Stimulated activated naive CD8-positive, alpha-beta T cell treated with anti-CD3 and anti-CD28 coated beads, Interleukin-15, Interleukin-2, amounts not matched to agents 100 U/mL and 50 U/mL, for 24 hours (primary cell): ENCODE measurements at regions not wholly inside any gene's neighbourhood (a gene's known extent, or its start where the extent isn't known, plus 50 kb on each side); places are given as distances from the start of the nearest gene placed in this dataset.
"Not testable (repeated sequence)": the region's sequence is repeated elsewhere in the genome, so short reads cannot be mapped to it uniquely, and the experiment has no call there.

Source experiments
- ATAC-seq: fragments of 150-1000 bp; cut with Tn5 transposase; one replicate; pipeline ENCODE4 v1.10.0; 2021
- DNase-seq: peaks from one replicate; pipeline ENCODE4 v3.0.0; 2021

DNA sequence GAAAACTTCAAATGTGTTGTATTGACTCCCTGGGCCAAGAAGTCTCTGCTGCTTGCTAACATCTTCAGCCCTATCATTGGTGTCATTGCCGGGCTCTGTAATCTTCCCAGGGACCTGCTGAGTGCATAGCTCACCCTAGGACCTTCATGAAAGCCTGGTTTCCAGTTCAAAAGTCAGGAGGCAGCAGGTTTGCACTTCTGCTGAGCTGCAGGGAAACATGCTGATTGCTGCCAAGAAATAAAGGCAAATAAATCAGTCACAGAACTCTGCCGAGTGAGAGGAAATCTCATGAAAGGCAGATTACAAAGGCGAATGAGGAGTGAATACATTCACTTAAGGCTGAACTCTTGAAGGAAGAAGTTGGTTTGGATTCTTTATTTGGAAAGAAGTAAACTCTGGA is 1947.6 kb upstream of the CELF4 start:
- no peak for ATAC-seq
- no peak for DNase-seq

DNA sequence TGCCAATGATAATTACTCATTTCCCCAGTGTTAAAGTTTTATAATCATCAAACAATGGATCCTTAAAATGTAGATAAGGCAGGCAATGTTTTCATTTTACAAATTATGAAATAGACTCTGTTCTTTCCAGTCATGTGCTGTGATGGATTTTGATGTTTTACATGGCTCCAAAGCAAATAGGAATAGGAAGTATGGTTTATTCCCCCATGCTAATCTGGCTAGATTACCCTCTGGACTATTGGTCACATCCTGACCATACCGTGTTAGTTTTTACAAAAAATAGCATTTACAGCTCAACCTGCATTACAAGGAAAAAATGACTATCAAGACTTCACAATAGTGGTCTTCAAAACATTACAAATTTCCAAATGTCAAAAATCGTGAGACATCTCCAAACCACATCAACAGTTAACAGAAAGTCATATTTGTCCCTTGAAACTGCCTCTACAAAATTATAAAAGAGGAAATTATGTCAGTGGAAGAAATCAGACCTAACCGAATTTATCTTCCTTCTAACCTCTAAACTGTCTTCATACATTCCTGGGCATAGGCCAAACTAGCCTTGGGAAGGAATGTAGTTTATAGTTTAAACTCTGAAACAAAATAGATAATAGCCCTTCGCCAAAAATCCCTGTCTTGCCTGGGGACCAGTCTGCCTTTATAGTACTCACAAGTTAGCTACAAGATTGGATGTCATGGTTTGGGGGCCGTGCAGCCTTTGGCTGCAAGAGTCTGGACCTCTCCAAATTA is 1941.2 kb upstream of the CELF4 start:
- DNase-seq (no peak), ATAC-seq (no peak)

DNA sequence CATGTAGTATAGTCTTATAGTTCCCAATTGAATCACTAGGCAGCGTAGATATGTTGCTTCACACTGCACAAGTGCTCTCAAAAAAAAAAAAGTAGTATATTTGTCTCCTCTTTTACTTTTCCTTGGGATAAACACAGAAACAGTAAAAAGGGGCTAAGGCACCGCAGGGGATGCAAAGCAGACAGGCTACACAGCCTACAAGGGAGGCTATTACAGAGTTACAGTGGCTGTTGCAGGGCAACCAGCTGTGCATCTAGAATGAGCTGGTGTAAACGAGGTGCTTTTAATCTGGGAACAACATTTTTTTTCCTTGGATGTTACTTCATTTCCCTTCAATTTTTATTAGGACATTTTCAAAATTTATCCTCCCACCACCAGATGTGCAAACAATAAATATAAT is 1934.7 kb upstream of the CELF4 start:
- no peak for ATAC-seq
- DNase-seq: no peak

DNA sequence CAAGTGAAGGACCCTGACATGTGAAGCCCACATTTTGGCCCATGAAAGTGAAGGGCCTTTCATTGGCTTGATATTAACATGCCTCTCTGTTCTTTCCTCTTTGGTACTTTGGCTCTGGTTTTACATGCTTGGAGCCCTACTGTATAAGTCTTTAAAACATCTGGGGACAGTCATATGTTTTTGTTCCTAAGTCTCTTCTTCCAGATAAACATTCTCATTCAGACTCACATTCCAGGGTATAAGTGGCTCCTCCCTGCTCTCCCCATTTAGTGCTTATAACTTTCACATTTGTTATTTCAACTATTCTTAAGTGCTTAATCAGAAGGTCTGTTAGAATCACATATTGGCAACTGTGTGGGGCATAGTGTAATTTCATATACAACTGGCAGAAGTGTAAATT is 1932.2 kb upstream of the CELF4 start:
- DNase-seq (no peak), ATAC-seq (no peak)

DNA sequence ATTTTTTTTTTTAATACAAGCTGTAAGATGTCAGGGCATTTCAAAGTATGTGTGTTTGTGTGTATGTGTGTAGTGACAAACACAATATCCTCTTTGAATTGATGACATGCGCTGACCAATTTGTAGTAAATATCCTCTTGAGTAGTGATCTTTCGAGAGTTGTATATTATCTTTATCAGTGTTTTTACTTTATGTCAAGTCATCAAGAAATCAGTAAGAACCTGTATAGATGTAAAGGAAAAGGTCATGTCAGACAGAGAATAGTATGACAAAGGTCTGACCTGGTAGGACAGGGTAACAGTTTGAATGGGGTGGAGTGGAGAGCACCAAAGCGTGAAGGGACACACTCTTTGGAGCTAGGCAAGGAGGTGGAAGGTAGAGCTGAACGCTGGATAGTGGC is 1931.4 kb upstream of the CELF4 start:
- no peak for DNase-seq
- ATAC-seq: no peak

DNA sequence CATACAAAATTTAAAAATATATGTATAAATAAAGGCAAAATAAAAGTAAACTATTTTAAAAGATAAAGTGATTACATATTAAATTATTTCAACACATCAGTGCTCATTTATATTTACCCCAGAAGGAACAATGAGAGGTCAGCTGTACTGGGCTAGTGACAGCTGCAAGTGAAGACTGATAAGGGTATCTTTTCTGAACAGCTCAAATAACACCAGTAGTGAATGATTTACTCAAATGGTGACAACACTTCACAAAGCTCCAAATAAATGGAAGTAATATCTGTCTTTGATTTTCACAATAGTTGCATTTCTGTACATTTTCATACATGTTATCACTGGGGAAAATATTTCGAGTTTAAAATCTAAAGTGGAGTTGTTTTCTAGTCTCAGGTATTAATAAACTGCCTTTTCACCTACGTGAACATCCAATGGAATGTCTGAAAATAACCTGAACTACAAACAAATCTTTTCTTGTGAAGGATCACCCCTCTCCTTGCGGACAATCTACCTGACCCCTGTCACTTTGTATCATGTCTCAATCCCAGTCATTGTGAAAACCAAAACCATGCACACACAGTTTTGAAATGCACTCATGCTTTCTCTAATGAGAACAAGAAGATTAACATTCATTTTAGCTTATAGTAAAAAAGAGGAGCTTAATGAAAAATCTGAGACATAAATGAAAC is 1928.8 kb upstream of the CELF4 start:
- ATAC-seq (no peak), DNase-seq (no peak)

DNA sequence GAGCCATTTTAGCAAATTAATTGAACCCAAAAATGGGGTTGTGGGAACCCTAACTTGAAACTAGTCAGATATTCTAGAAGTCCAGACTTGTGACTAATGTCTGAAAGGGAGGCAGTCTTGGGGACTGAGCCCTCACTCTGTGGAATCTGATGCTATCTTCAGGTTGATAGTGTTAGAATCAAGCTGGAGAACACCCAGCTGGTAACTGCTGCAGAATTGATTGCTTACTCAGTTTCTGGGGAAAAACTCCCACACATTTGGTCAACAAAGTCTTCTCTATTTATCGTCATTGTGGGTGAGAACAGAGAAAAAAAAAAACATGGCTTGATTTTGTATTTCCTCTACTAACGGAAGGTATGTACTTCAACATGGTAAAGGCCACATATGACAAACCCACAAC is 1925.8 kb upstream of the CELF4 start:
- ATAC-seq (no peak), DNase-seq (no peak)

DNA sequence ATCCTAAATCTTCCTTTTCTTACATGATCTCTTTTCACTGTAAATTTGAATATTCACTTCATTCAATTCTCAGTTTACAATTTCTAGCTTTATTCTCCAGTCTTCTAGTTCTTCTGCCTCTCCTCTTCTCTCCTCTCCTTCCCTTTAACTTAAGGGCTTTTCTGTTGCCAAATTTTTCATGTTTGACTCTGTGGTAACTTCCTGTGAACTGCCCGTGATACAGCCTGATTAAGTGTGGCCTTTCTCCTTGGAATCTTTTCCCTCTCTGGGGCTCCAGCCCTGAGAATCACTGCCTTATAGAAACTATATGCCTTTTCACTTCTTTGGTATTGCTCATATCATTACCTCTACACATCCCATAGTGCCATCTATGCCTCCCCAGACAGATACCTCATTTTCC is 1923.8 kb upstream of the CELF4 start:
- ATAC-seq (no peak), DNase-seq (no peak)

DNA sequence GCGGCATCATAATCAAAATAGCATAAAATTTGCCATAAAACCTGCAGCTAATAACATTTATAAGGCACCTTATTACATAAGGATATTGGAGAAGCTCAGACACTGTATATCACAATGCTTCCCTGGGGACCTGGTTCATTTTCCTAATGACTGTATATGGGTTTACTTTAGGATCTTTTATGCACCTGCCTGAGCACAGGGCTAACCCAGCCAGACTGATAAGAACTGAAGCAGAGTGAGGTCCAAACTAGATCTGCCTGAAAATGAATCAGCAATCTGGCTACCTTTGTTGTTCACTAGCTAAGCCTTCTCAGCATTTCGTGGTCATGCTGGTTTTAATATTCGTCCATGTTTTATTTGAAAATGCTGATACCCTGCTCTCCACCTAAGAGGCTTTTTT is 1922.3 kb upstream of the CELF4 start:
- ATAC-seq: no peak
- no peak for DNase-seq

DNA sequence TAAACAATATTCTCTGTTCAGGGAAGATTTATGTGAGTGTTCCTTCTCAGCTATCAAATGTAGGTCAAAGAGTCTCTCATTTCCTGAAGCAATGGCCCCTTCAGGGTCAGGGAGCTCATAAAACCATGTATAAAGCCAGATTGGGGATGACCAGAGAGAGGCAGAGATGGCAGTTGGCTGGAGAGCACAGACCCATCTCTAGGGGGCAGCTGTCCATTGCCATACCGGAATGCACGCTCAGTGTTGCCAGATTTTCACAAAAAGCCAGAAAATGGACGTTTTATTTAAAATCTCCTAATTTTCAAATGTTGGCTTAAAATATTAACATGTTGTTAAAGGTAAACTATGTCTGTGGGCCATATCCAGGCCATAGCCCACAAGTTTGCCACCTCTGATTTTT is 1920.7 kb upstream of the CELF4 start:
- ATAC-seq (no peak), DNase-seq (no peak)

DNA sequence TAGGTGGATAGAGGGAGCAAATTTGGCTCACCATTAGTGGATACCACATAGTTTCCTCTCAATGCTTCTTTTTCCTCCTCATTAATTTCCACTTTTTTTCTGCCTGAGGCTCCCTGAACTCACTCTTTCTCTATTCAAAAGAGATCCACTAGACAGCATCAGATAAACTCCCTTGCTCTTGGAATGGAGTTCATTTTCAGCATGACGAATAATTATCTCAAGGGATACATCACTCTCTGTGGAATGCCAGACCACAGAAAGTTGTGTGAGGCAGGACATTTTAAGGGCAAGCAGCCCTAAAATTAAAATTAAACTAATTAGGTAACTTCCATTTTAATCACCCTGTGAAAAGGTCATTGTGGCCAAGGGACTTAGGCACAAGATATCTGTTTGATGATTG is 1920.1 kb upstream of the CELF4 start:
- ATAC-seq: no peak
- DNase-seq: no peak

DNA sequence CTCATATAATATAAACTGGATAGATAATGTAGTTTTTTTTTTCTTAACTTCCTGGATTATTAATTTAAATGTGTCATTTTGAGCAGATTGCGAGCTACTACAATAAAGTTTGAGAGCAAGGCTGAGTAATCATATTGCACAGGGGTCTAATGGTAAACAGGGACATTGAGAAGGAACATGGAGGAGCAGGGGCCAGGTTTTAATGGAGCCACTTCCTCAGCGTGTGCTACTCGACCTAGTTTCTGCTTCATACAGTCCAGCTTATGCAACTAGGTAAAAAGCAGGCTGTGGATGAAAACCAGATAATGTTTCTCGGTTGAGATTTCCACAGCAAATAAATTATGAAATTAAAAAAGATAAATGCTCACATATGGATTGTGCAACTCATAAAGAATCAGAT is 1915.7 kb upstream of the CELF4 start:
- DNase-seq: no peak

DNA sequence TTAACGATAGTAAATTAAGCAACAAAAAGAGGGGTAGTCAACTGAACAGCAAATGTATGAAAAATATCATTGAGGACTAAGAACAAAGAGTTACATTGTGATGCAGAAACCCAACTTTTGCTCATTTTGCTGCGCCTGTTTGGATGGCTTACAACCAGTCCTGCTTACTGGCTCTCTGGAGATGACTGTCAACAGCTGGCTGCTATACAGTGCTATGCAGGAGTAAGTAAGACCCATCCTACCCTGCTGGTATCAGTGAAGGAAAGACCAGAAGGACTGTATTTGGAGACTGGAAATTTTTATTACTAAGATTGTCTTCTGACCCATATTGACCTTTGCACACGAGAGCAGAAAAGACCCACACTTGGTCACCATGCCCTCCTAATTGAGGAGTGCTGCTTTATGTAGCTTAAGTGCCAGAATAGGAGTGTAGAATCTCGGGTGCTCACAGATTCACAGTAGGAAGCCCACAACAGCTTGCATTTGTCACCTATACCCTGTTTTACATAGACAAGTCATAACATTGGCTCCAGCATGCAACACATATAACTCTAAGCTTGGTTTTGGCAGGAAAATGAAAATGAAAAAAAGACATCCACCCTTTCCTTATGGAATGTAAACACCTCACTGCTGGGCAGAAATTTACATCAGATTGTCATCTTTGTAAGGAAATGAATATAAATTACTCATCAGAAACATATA is 1915.0 kb upstream of the CELF4 start:
- ATAC-seq (no peak), DNase-seq (no peak)

More for the DNA sequence above, 1915.7 kb upstream of the CELF4 start:
- no peak for ATAC-seq

DNA sequence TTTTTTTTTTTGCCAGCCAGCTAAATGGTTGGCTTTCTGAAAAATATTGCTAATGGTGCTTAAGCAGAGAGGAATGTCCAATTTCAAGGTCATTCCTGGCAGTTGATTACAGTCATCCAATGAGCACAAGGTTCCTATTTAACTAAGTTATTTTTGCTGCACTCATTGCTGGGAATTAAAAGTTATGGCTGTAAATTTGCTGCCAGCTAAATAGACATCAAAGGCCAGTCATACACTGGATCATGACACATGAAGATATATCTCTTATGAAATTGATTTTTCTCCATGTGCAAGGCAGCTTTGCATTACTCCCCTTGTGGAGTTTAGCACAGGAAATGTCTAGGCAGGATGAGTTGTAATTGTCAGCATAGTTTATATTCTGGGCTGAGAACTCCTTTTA is 1898.4 kb upstream of the CELF4 start:
- DNase-seq (no peak), ATAC-seq (no peak)

DNA sequence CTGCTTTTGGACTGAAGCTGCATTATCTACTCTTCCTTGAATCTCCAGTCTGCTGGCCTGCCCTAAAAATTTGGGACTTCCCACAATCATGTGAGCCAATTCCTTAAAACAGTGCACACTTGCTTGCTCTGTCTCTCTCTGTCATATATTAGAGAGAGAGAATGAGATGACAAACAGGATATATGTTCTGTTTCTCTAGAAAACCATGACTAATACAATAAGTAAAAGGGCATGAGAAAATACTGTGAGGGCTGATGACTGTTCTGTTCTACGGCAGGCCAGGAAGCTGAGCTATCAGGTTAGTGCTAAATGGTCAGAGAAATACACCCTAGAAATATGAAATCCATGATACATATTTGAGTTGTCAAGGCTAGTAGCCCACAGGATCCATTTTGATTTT is 1896.8 kb upstream of the CELF4 start:
- ATAC-seq (no peak), DNase-seq (no peak)

DNA sequence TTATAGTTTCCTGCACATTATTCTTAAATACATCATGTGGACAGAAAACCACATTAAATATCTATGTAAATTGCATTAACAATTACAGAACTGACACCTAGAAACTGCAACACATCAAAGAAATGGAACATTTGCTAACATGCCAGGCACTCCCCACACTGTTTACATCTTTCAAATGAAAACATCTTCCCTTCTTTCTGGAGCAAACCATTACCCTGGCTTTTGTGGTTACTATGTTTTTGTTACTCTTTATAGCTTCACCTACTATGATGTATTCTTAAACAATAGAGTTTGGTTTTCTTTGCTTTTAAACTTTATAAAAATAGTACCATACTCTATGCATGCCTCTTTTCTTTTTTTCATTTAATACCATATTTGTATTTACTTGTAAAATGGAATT is 1894.5 kb upstream of the CELF4 start:
- DNase-seq (no peak), ATAC-seq (no peak)

DNA sequence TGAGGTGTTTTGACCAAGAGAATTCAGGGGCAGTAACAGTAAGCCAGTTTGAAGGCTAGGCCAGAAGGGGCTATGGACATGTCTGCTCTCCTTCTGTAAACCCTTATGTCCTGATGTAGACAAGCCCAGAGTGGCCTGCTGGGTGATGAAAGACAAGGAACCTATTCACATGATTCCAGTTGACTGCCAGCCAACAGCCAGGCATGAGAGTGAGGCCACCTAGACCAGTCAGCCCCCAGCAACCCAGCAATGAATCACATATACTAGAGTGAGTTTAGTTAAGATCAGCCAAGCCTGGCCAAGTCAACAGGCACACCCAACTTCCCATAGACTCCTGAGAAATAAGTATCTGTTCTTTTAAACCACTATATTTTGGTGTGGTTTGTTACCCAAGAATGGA is 1889.7 kb upstream of the CELF4 start:
- DNase-seq (no peak), ATAC-seq (no peak)

DNA sequence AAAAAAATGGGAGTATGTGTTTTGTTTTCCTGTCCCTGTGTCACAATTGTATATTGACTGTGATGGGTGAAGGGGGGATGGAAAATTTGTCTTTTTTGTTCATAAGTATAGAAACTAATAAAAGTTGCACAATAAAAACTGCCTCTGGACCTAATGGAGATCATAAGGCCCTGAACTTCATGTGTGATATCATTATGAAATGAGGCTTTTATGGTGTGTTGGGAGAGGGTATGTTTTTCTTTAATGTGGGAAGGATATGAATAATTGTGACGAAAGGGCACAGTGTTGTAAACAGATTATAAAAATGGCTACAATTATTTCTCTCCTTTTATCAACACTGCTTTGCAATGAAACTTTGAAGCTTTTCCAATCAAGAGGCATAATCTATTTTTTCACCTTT is 1889.3 kb upstream of the CELF4 start:
- ATAC-seq (no peak), DNase-seq (no peak)

DNA sequence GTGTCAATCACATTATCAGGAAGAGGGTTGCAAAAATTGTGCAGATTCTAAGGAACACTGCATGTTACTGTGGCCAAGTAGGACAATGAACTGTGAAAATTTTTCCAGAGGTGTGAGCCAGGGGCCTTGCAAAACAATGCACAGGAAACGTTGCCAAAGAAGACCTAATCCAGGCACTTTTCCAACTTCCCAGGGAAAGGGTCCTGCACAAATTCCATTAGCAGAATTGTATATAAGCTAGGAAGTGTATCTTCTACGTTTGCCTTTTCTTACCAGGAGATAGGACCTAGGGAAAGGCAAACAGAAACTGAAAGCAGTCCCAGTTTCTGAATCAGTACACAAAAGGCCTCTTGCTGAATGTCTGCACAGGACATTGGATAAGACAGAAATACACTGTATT is 1888.3 kb upstream of the CELF4 start:
- no peak for ATAC-seq
- no peak for DNase-seq

DNA sequence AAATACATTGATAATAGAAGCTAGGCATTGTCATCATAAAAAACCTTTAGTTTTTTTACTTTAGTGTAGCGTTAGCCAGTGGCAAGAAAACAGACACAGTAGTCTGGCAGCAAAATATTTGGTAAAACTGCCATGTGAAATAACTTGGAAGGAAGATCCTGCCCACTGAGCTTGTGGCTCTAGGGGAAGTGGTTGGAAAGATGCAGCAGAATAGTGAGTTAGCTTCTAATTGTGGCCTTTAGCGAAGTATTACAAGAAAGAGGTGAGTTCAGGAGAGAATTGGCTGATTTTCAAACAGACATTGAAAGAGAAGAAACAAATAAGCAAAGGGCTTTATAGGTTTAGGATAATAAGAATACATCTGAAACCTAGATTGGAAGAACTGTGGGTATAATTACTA is 1887.8 kb upstream of the CELF4 start:
- no peak for ATAC-seq
- no peak for DNase-seq

DNA sequence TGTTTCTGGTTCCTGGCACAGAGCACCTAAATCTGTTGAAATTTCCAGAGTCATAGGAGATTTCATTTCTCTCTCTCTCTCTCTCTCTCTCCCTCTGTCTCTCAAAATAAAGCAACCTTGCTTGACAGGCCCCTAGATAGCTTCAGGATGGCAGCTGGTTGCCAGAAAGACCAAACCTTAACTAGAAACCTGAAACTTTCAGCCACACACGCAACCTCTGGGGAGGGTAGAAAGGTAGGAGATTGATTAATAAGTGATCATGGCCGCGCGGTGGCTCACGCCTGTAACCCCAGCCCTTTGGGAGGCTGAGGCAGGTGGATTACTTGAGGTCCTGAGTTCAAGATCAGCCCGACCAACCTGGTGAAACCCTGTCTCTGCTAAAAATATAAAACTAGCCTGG is 1885.4 kb upstream of the CELF4 start:
- ATAC-seq (no peak), DNase-seq (no peak)

DNA sequence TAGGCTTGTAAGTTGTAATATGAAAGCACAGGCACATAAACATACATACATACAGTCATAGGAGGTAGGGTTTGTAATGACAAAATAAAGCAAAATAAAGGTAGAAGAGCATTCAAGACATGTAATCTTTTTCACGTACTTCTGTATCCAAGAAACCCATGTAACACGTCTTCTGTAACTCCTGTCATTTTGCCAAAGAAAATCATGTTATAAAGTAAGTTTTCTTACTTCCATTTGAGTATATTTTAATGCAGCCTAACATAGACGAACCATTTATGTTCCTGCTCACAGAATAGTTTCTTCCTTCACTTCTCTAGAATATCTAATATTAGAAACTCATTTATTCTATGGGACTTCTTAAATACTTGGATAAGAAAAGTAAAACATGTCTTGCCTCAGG is 1884.0 kb upstream of the CELF4 start:
- DNase-seq (no peak), ATAC-seq (no peak)

DNA sequence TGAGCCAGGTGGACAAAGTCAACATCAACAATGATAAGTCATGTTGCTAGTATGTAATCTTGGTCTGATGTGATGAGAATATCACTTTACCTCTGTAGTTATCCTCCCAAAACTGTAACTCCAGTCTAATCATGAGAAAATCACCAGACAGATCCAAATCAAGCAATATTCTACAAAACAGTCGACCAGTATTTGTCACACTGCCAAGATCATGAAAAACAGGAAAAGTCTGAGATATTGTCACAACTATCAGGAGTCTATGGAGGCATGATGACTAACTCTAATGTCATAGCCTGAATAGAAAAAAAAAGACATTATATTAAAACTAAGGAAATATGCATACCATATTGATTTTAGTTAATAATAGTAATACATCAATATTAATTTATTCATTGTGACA is 1883.3 kb upstream of the CELF4 start:
- no peak for DNase-seq
- no peak for ATAC-seq

DNA sequence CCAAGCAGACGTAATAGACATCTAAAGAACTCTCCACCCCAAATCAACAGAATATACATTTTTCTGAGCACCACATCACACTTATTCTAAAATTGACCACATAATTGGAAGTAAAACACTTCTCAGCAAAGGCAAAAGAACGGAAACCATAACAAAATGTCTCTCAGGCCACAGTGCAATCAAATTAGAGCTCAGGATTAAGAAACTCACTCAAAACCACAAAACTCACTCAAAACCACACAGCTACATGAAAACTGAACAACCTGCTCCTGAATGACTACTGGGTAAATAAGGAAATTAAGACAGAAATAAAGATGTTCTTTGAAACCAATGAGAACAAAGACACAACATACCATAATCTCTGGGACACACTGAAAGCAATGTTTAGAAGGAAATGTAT is 1879.4 kb upstream of the CELF4 start:
- not testable (repeated sequence) for ATAC-seq, DNase-seq
